A549 (cell line): ENCODE measurements at regions not wholly inside any gene's neighbourhood (a gene's known extent, or its start where the extent isn't known, plus 50 kb on each side); places are given as distances from the start of the nearest gene placed in this dataset.

ENCODE experiments used
- ATAC-seq, 2 experiments: fragments of 200-7000 bp in 1 of 2; fragments of >200 bp in 1 of 2; cut with Nextera tagmentation in 1 of 2; cut with Tn5 transposase in 1 of 2; 3 replicates each; pipeline versions ENCODE4 v1.8.0 to v1.9.1; 2018 to 2020; ENCODE audit warnings: mild to moderate bottlenecking in 1 of 2, moderate library complexity in 1 of 2
- CTCF ChIA-PET: fragments of 300-600 bp; sonication (Branson Sonifier 250); formaldehyde crosslinking; extraction: SDS; loops from one replicate; lab custom pipeline; 2021; ENCODE audit warnings: antibody characterized with exemption, inconsistent platforms; lab: Yijun Ruan, JAX
- POLR2A ChIA-PET: fragments of 350-600 bp; formaldehyde crosslinking; extraction: SDS; loops from one replicate; lab custom pipeline; 2021; ENCODE audit warnings: antibody characterized with exemption, inconsistent platforms; lab: Yijun Ruan, JAX
- DNase-seq, 2 experiments: peaks; one replicate each; pipeline versions ENCODE4 v3.0.0 to v3.0.0-alpha.2; 2011 to 2016; ENCODE audit warnings: low read depth in 1 of 2, low spot score in 1 of 2
- FAIRE-seq: peaks from 2 replicates; lab custom pipeline; 2011; peaks lifted over from hg19 to GRCh38; lab: Jason Lieb, UNC
- H3K27ac ChIP-seq, 2 experiments: fragments of >200 bp; sonication (Bioruptor Twin); formaldehyde crosslinking; 3 replicates each; pipeline ENCODE4 v1.5.1; 2016 to 2017
- H3K4me1 ChIP-seq: fragments of >200 bp; sonication (Bioruptor Twin); formaldehyde crosslinking; 3 replicates; pipeline ENCODE4 v1.6.1; 2016
- H3K4me2 ChIP-seq: fragments of >200 bp; sonication (Bioruptor Twin); formaldehyde crosslinking; 3 replicates; pipeline ENCODE4 v1.6.1; 2016
- H3K4me3 ChIP-seq: fragments of >200 bp; sonication (Bioruptor Twin); formaldehyde crosslinking; 3 replicates; pipeline ENCODE4 v1.5.1; 2016
- H3K9me3 ChIP-seq: fragments of >200 bp; sonication (Bioruptor Twin); formaldehyde crosslinking; 3 replicates; pipeline ENCODE4 v1.6.1; 2016
- ATOH8 ChIP-seq: fragments of 250-450 bp; sonication (Bioruptor Pico); IDR thresholded peaks from 2 replicates; pipeline ENCODE4 v1.5.0; 2020; ENCODE audit warnings: low read depth, mild to moderate bottlenecking, moderate library complexity
- BHLHE40 ChIP-seq: IDR thresholded peaks from 2 replicates; pipeline ENCODE4 v1.6.1; 2012; ENCODE audit warnings: low read depth, low read length, inconsistent platforms
- CBX2 ChIP-seq: fragments of 200-600 bp; sonication (generic); IDR thresholded peaks from 2 replicates; pipeline ENCODE4 v1.6.1; 2016; ENCODE audit warnings: low read depth, mild to moderate bottlenecking, borderline replicate concordance
- CEBPB ChIP-seq, 2 experiments: fragments of >200 bp in 1 of 2; sonication (Bioruptor Twin) in 1 of 2; formaldehyde crosslinking in 1 of 2; IDR thresholded peaks; 2 replicates each; pipeline ENCODE4 v1.6.1; 2012 to 2016
- CHD4 ChIP-seq: fragments of 200-600 bp; sonication (generic); IDR thresholded peaks from 2 replicates; pipeline ENCODE4 v1.6.1; 2016; ENCODE audit warnings: antibody characterized with exemption, mild to moderate bottlenecking, borderline replicate concordance
- EHMT2 ChIP-seq: fragments of 200-600 bp; sonication (generic); IDR thresholded peaks from 2 replicates; pipeline ENCODE4 v1.6.1; 2016; ENCODE audit warnings: antibody characterized with exemption, low read depth, mild to moderate bottlenecking, moderate library complexity
- ELK1 ChIP-seq: fragments of 150-350 bp; IDR thresholded peaks from 2 replicates; pipeline ENCODE4 v1.6.1; 2014; ENCODE audit warnings: low read depth, mild to moderate bottlenecking, low read length
- EP300 ChIP-seq, 2 experiments: fragments of >200 bp; sonication (Bioruptor Twin); formaldehyde crosslinking; IDR thresholded peaks; 2 replicates in 1 of 2; 3 replicates in 1 of 2; pipeline ENCODE4 v1.6.1; 2016 to 2017
- ESRRA ChIP-seq: fragments of 150-350 bp; IDR thresholded peaks from 2 replicates; pipeline ENCODE4 v1.6.1; 2014; ENCODE audit warnings: mild to moderate bottlenecking, low read length, borderline replicate concordance
- FOSB ChIP-seq: fragments of 250-450 bp; sonication (Bioruptor Pico); IDR thresholded peaks from 2 replicates; pipeline ENCODE4 v1.5.0; 2020; ENCODE audit warnings: mild to moderate bottlenecking, moderate library complexity
- FOSL2 ChIP-seq, 2 experiments: fragments of 450-650 bp in 1 of 2; fragments of >200 bp in 1 of 2; sonication (Bioruptor Twin) in 1 of 2; formaldehyde crosslinking; IDR thresholded peaks; 2 replicates each; pipeline versions ENCODE4 v1.5.0 to v1.6.1; 2016 to 2020; ENCODE audit warnings: mild to moderate bottlenecking in 1 of 2, moderate library complexity in 1 of 2
- FOXS1 ChIP-seq: fragments of 250-450 bp; sonication (Bioruptor Pico); IDR thresholded peaks from 2 replicates; pipeline ENCODE4 v1.5.0; 2020; ENCODE audit warnings: mild to moderate bottlenecking, moderate library complexity
- HDAC2 ChIP-seq: fragments of 200-600 bp; sonication (generic); IDR thresholded peaks from 2 replicates; pipeline ENCODE4 v1.6.1; 2016
- HES2 ChIP-seq: fragments of >200 bp; sonication (Bioruptor Twin); formaldehyde crosslinking; IDR thresholded peaks from 2 replicates; pipeline ENCODE4 v1.6.1; 2016
- HEYL ChIP-seq: fragments of 250-450 bp; sonication (Bioruptor Pico); IDR thresholded peaks from 2 replicates; pipeline ENCODE4 v1.8.0; 2021; ENCODE audit warnings: mild to moderate bottlenecking, moderate library complexity
- HOXA7 ChIP-seq: fragments of 250-450 bp; sonication (Bioruptor Pico); IDR thresholded peaks from 2 replicates; pipeline ENCODE4 v1.5.0; 2020; ENCODE audit warnings: mild to moderate bottlenecking, moderate library complexity
- JUN ChIP-seq, 2 experiments: fragments of >200 bp; sonication (Bioruptor Twin); formaldehyde crosslinking; IDR thresholded peaks; 2 replicates in 1 of 2; 3 replicates in 1 of 2; pipeline ENCODE4 v1.6.1; 2016 to 2017
- JUNB ChIP-seq: fragments of >200 bp; sonication (Bioruptor Twin); formaldehyde crosslinking; IDR thresholded peaks from 2 replicates; pipeline ENCODE4 v1.6.1; 2016
- KDM5A ChIP-seq: fragments of 200-600 bp; sonication (generic); IDR thresholded peaks from 2 replicates; pipeline ENCODE4 v1.6.1; 2016; ENCODE audit warnings: antibody characterized with exemption, mild to moderate bottlenecking
- MYC ChIP-seq: IDR thresholded peaks from 2 replicates; pipeline ENCODE4 v1.6.1; 2012; ENCODE audit warnings: mild to moderate bottlenecking, inconsistent platforms, low read length, improper control_type of control experiment, borderline replicate concordance
- NFE2L2 ChIP-seq: fragments of 150-350 bp; conservative IDR thresholded peaks from 2 replicates; pipeline ENCODE4 v1.6.1; 2014; ENCODE audit warnings: low read length
- NPAS2 ChIP-seq: fragments of 250-450 bp; sonication (Bioruptor Pico); IDR thresholded peaks from 2 replicates; pipeline ENCODE4 v1.8.0; 2022; ENCODE audit warnings: mild to moderate bottlenecking, moderate library complexity, borderline replicate concordance
- POLR2AphosphoS2 ChIP-seq: conservative IDR thresholded peaks from 2 replicates; pipeline ENCODE4 v1.6.1; 2012; ENCODE audit warnings: low read length, improper control_type of control experiment, inconsistent platforms
- RAD21 ChIP-seq, 2 experiments: fragments of >200 bp in 1 of 2; sonication (Bioruptor Twin) in 1 of 2; formaldehyde crosslinking in 1 of 2; IDR thresholded peaks in 1 of 2; conservative IDR thresholded peaks in 1 of 2; 2 replicates in 1 of 2; 3 replicates in 1 of 2; pipeline ENCODE4 v1.6.1; 2012 to 2018; ENCODE audit warnings: inconsistent platforms in 1 of 2
- RARB ChIP-seq: fragments of 250-450 bp; sonication (Bioruptor Pico); IDR thresholded peaks from 2 replicates; pipeline ENCODE4 v1.8.0; 2021; ENCODE audit warnings: mild to moderate bottlenecking, moderate library complexity
- RCOR1 ChIP-seq: fragments of 150-350 bp; IDR thresholded peaks from 2 replicates; pipeline ENCODE4 v1.6.1; 2014; ENCODE audit warnings: antibody characterized with exemption, low read length, low read depth
- RNF2 ChIP-seq: fragments of 200-600 bp; sonication (generic); IDR thresholded peaks from 2 replicates; pipeline ENCODE4 v1.6.1; 2016; ENCODE audit warnings: low read depth, mild to moderate bottlenecking, antibody characterized with exemption, moderate library complexity, borderline replicate concordance
- SREBF2 ChIP-seq: fragments of 450-650 bp; IDR thresholded peaks from 2 replicates; pipeline ENCODE4 v1.6.1; 2014; ENCODE audit warnings: mild to moderate bottlenecking, moderate library complexity
- TFCP2L1 ChIP-seq: fragments of 250-450 bp; sonication (Bioruptor Pico); IDR thresholded peaks from 2 replicates; pipeline ENCODE4 v1.5.0; 2021; ENCODE audit warnings: mild to moderate bottlenecking
- ZSCAN20 ChIP-seq: fragments of 250-450 bp; sonication (Bioruptor Pico); IDR thresholded peaks from 2 replicates; pipeline ENCODE4 v1.8.0; 2022; ENCODE audit warnings: mild to moderate bottlenecking, moderate library complexity
- WGBS: methylation state at CpG from one replicate; pipeline ENCODE4 v1.1.6; 2017; ENCODE audit errors: missing lambda C conversion rate; 5-methylcytosine and 5-hydroxymethylcytosine counted together
- TF ChIP-seq, protein P1 (sequence below): fragments of >200 bp; sonication (Bioruptor Twin); formaldehyde crosslinking; IDR thresholded peaks from 3 replicates; pipeline ENCODE4 v1.5.1; 2016
- TF ChIP-seq, protein P2 (sequence below): fragments of 200-600 bp; sonication (generic); IDR thresholded peaks from 2 replicates; pipeline ENCODE4 v1.6.1; 2016; ENCODE audit warnings: antibody characterized with exemption, mild to moderate bottlenecking, moderate library complexity

GRCh38 chr5:174549254-174549653, 175.1 kb upstream of the MSX2 start:
- no peak overlapping the region for H3K4me3 ChIP-seq
- H3K9me3 ChIP-seq, result no peaks in the 10 kb centered on the region
- DNase-seq (no peak), ATAC-seq (no peak), FAIRE-seq (no peak)
- H3K4me1 ChIP-seq, result no peaks in the 10 kb centered on the region
- TF ChIP-seq POLR2AphosphoS2, result no peak
- TF ChIP-seq HES2, result no peak
- no peak for TF ChIP-seq RARB (CRISPR knock-in tag)
- no peak for TF ChIP-seq RAD21 (conservative IDR thresholded peaks at IDR 0.05 in 1 of 2, IDR thresholded peaks at IDR 0.05 in 1 of 2)
- no peak for TF ChIP-seq CHD4
- no peak for TF ChIP-seq HOXA7 (CRISPR knock-in tag)
- no peak for TF ChIP-seq FOXS1 (CRISPR knock-in tag)
- no peak for TF ChIP-seq ATOH8 (CRISPR knock-in tag)
- no peak for TF ChIP-seq EHMT2
- no peak for TF ChIP-seq RNF2
- no peak for TF ChIP-seq NFE2L2
- TF ChIP-seq SREBF2, result no peak
- TF ChIP-seq HDAC2, result no peak
- no peak for TF ChIP-seq ZSCAN20
- TF ChIP-seq KDM5A, result no peak
- TF ChIP-seq ELK1, result no peak
- no peak for TF ChIP-seq BHLHE40
- TF ChIP-seq ESRRA, result no peak
- ChIA-PET POLR2A (interaction anchor here (0.6 kb wide), 1 partner anchor 172 kb away, joined by 3 read pairs; no protein-coding TSS in a partner anchor), CTCF (no interaction called here)
- H3K27ac ChIP-seq, result no peak overlapping the region
- 60% methylated on average over 5 of the region's 5 CpGs for WGBS
- H3K4me2 ChIP-seq, result no peak overlapping the region

DNA sequence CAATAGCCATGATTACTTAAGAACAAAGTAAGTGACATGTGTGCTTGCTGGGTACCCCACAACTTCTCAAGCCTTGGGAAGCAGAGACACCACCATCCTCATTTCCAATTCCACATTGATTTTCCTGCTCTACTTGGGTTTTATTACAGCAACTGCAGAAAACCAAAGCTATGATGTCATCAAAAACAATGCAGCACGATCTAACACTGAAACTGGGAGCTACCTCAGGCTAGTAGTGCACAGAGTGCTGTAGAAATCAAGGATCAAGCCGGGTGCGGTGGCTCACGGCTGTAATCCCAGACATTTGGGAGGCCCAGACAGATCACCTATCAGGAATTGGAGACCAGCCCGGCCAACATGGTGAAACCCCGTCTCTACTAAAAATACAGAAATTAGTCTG, 174.4 kb upstream of the MSX2 start:
- no peak for TF ChIP-seq CEBPB (IDR thresholded peaks at IDR 0.05)
- TF ChIP-seq MYC, result no peak
- no peak for TF ChIP-seq JUNB
- no peak for TF ChIP-seq CBX2
- TF ChIP-seq HEYL, result no peak
- TF ChIP-seq CHD4, result no peak
- TF ChIP-seq EHMT2, result no peak
- TF ChIP-seq RCOR1, result no peak
- TF ChIP-seq, protein P1, sequence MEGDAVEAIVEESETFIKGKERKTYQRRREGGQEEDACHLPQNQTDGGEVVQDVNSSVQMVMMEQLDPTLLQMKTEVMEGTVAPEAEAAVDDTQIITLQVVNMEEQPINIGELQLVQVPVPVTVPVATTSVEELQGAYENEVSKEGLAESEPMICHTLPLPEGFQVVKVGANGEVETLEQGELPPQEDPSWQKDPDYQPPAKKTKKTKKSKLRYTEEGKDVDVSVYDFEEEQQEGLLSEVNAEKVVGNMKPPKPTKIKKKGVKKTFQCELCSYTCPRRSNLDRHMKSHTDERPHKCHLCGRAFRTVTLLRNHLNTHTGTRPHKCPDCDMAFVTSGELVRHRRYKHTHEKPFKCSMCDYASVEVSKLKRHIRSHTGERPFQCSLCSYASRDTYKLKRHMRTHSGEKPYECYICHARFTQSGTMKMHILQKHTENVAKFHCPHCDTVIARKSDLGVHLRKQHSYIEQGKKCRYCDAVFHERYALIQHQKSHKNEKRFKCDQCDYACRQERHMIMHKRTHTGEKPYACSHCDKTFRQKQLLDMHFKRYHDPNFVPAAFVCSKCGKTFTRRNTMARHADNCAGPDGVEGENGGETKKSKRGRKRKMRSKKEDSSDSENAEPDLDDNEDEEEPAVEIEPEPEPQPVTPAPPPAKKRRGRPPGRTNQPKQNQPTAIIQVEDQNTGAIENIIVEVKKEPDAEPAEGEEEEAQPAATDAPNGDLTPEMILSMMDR, result no peak
- TF ChIP-seq FOSB (CRISPR knock-in tag), result no peak
- no peak for TF ChIP-seq EP300 (IDR thresholded peaks at IDR 0.05)
- no peak for TF ChIP-seq TFCP2L1
- TF ChIP-seq FOSL2 (IDR thresholded peaks at IDR 0.05), result no peak
- TF ChIP-seq FOSL2 (CRISPR knock-in tag; IDR thresholded peaks at IDR 0.05), result no peak
- TF ChIP-seq, protein P2, sequence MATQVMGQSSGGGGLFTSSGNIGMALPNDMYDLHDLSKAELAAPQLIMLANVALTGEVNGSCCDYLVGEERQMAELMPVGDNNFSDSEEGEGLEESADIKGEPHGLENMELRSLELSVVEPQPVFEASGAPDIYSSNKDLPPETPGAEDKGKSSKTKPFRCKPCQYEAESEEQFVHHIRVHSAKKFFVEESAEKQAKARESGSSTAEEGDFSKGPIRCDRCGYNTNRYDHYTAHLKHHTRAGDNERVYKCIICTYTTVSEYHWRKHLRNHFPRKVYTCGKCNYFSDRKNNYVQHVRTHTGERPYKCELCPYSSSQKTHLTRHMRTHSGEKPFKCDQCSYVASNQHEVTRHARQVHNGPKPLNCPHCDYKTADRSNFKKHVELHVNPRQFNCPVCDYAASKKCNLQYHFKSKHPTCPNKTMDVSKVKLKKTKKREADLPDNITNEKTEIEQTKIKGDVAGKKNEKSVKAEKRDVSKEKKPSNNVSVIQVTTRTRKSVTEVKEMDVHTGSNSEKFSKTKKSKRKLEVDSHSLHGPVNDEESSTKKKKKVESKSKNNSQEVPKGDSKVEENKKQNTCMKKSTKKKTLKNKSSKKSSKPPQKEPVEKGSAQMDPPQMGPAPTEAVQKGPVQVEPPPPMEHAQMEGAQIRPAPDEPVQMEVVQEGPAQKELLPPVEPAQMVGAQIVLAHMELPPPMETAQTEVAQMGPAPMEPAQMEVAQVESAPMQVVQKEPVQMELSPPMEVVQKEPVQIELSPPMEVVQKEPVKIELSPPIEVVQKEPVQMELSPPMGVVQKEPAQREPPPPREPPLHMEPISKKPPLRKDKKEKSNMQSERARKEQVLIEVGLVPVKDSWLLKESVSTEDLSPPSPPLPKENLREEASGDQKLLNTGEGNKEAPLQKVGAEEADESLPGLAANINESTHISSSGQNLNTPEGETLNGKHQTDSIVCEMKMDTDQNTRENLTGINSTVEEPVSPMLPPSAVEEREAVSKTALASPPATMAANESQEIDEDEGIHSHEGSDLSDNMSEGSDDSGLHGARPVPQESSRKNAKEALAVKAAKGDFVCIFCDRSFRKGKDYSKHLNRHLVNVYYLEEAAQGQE, result no peak
- TF ChIP-seq NPAS2 (CRISPR knock-in tag), result no peak
- no peak for TF ChIP-seq JUN (IDR thresholded peaks at IDR 0.05)
- ChIA-PET POLR2A (no interaction called here), CTCF (interaction anchor here (0.9 kb wide), 1 partner anchor 130 kb away, joined by 3 read pairs; no protein-coding TSS in a partner anchor)
- Histone ChIP-seq H3K4me2 (no peak overlapping the region), H3K4me3 (no peak overlapping the region), H3K9me3 (no peaks in the 10 kb centered on the region), H3K4me1 (no peaks in the 10 kb centered on the region), H3K27ac (no peak overlapping the region)
- FAIRE-seq (no peak), DNase-seq (no peak), ATAC-seq (no peak)
- WGBS, result 56% methylated on average over 6 of the region's 6 CpGs
